Breast epithelium (tissue), 4 donors: ENCODE measurements at regions not wholly inside any gene's neighbourhood (a gene's known extent, or its start where the extent isn't known, plus 50 kb on each side); places are given as distances from the start of the nearest gene placed in this dataset.

ENCODE experiments used
- DNase-seq, 2 donors: peaks; one replicate each; pipeline ENCODE4 v3.0.0-alpha.2; 2019; ENCODE audit warnings: low spot score in 2 of 2
- H3K27ac ChIP-seq, 2 donors: fragments of 200-600 bp; sonication (generic) in 1 of 2; one replicate each; pipeline ENCODE4 v1.5.1; 2016 to 2019; ENCODE audit warnings: mild to moderate bottlenecking in 1 of 2
- H3K27me3 ChIP-seq, 2 donors: fragments of 200-600 bp; sonication (generic) in 1 of 2; one replicate each; pipeline versions ENCODE4 v1.5.1 to v1.6.0; 2017 to 2019; ENCODE audit warnings: control low read depth in 1 of 2, mild to moderate bottlenecking in 1 of 2
- H3K36me3 ChIP-seq: fragments of 200-600 bp; one replicate; pipeline ENCODE4 v1.5.1; 2019
- H3K4me1 ChIP-seq, 2 donors: fragments of 200-600 bp; sonication (generic); one replicate each; pipeline ENCODE4 v1.5.1; 2016 to 2019; ENCODE audit warnings: control low read depth in 1 of 2
- H3K4me3 ChIP-seq, 3 donors: fragments of 200-600 bp; sonication (generic); 1 replicate in 2 of 3; 2 replicates in 1 of 3; pipeline ENCODE4 v1.5.1; 2016 to 2019; ENCODE audit warnings: mild to moderate bottlenecking in 3 of 3, moderate library complexity in 2 of 3
- H3K9me3 ChIP-seq, 2 donors: fragments of 200-600 bp; sonication (generic) in 1 of 2; one replicate each; pipeline ENCODE4 v1.5.1; 2016 to 2019; ENCODE audit warnings: control low read depth in 1 of 2
- CTCF ChIP-seq, 3 donors: fragments of 450-650 bp; IDR thresholded peaks; one replicate each; pipeline ENCODE4 v1.5.1; 2016 to 2017; ENCODE audit warnings: antibody characterized with exemption in 3 of 3, mild to moderate bottlenecking in 3 of 3, moderate library complexity in 3 of 3
- POLR2A ChIP-seq: fragments of 450-650 bp; IDR thresholded peaks from one replicate; pipeline ENCODE4 v1.6.1; 2016; ENCODE audit warnings: antibody characterized with exemption, mild to moderate bottlenecking, moderate library complexity
- POLR2AphosphoS5 ChIP-seq, 3 donors: sonication (generic); formaldehyde crosslinking; IDR thresholded peaks; one replicate each; pipeline ENCODE4 v1.6.1; 2017; ENCODE audit warnings: antibody characterized with exemption in 3 of 3
- intact Hi-C: fragments of 100-400 bp; cut with DNase I; formaldehyde crosslinking; loops from one replicate; pipeline ENCODE4 v1.15.1; 2023; ENCODE audit warnings: low total_unique reads

GRCh38 chrX:16222151-16222550 is 54.9 kb downstream of the MAGEB17 start:
- H3K4me3 ChIP-seq: no peak overlapping the region
- peaks cover 9 to 21% of the 10 kb centered on the region in 2 donors for H3K9me3 ChIP-seq
- no peaks in the 10 kb centered on the region for H3K4me1 ChIP-seq
- H3K27ac ChIP-seq: no peak overlapping the region
- no peaks in the 10 kb centered on the region for H3K36me3 ChIP-seq
- intact Hi-C loops: no loop called here
- H3K27me3 ChIP-seq: peaks cover 0 to under 1% of the 10 kb centered on the region in 2 donors
- DNase-seq: no peak
- TF ChIP-seq POLR2A (no peak), POLR2AphosphoS5 (IDR thresholded peaks at IDR 0.05) (no peak), CTCF (IDR thresholded peaks at IDR 0.05) (no peak)

GRCh38 chrX:16223385-16223784 is 56.1 kb downstream of the MAGEB17 start:
- no peak for TF ChIP-seq CTCF (IDR thresholded peaks at IDR 0.05)
- no peaks in the 10 kb centered on the region for H3K27me3 ChIP-seq
- no peaks in the 10 kb centered on the region for H3K4me1 ChIP-seq
- no peak overlapping the region for H3K27ac ChIP-seq
- peaks cover 9 to 21% of the 10 kb centered on the region in 2 donors for H3K9me3 ChIP-seq
- intact Hi-C loops: no loop called here
- no peak overlapping the region for H3K4me3 ChIP-seq
- no peaks in the 10 kb centered on the region for H3K36me3 ChIP-seq
- DNase-seq: no peak

GRCh38 chrX:16239211-16239610 is 71.9 kb downstream of the MAGEB17 start:
- no peak overlapping the region for H3K4me3 ChIP-seq
- TF ChIP-seq CTCF (IDR thresholded peaks at IDR 0.05): no peak
- no peak for TF ChIP-seq POLR2AphosphoS5 (IDR thresholded peaks at IDR 0.05)
- TF ChIP-seq POLR2A: no peak
- intact Hi-C loops: no loop called here
- no peak overlapping the region for H3K27ac ChIP-seq
- DNase-seq: no peak
- peaks cover 0 to 8% of the 10 kb centered on the region in 2 donors for H3K27me3 ChIP-seq
- no peaks in the 10 kb centered on the region for H3K36me3 ChIP-seq
- H3K9me3 ChIP-seq: no peaks in the 10 kb centered on the region
- H3K4me1 ChIP-seq: no peaks in the 10 kb centered on the region

GRCh38 chrX:16240231-16240905 is 73.1 kb downstream of the MAGEB17 start:
- H3K27me3 ChIP-seq: peaks cover 0 to 8% of the 10 kb centered on the region in 2 donors
- H3K9me3 ChIP-seq: no peaks in the 10 kb centered on the region
- no peaks in the 10 kb centered on the region for H3K36me3 ChIP-seq
- H3K4me3 ChIP-seq: no peak overlapping the region
- H3K4me1 ChIP-seq: no peaks in the 10 kb centered on the region
- intact Hi-C loops: no loop called here
- TF ChIP-seq POLR2A: no peak
- TF ChIP-seq CTCF (IDR thresholded peaks at IDR 0.05): no peak
- TF ChIP-seq POLR2AphosphoS5 (IDR thresholded peaks at IDR 0.05): no peak
- H3K27ac ChIP-seq: no peak overlapping the region
- DNase-seq: no peak

GRCh38 chrX:16240968-16241367 is 73.7 kb downstream of the MAGEB17 start:
- Histone ChIP-seq H3K27ac (no peak overlapping the region), H3K9me3 (no peaks in the 10 kb centered on the region), H3K36me3 (no peaks in the 10 kb centered on the region), H3K4me3 (no peak overlapping the region), H3K4me1 (no peaks in the 10 kb centered on the region), H3K27me3 (peaks cover 0 to 8% of the 10 kb centered on the region in 2 donors)
- DNase-seq: no peak
- TF ChIP-seq POLR2A (no peak), CTCF (IDR thresholded peaks at IDR 0.05) (no peak), POLR2AphosphoS5 (IDR thresholded peaks at IDR 0.05) (no peak)
- intact Hi-C loops: no loop called here
